ENCODE measurements at regions not wholly inside any gene's neighbourhood (a gene's known extent, or its start where the extent isn't known, plus 50 kb on each side); places are given as distances from the start of the nearest gene placed in this dataset.
"Not testable (repeated sequence)": the region's sequence is repeated elsewhere in the genome, so short reads cannot be mapped to it uniquely, and the experiment has no call there.

- H3K4me3 ChIP-seq (ENCODE audit: low read depth, low read length): no peak overlapping the region
- no peaks in the 10 kb centered on the region for H3K36me3 ChIP-seq (ENCODE audit: control insufficient read depth, insufficient read depth, low read length)
- no peak for TF ChIP-seq CTCF (IDR thresholded peaks at IDR 0.05; ENCODE audit: insufficient read depth, low read length, poor library complexity, severe bottlenecking)
- H3K27me3 ChIP-seq (ENCODE audit: control insufficient read depth, insufficient read depth, low read length): no peaks in the 10 kb centered on the region
- DNase-seq (ENCODE audit: low read depth): no peak
These were observed 1059.5 kb downstream of the GALC start for GRCh38 chr14:86933460-86933859.

GRCh38 chr14:86915406-86915805 lies 1077.6 kb downstream of the GALC start:
- H3K36me3 ChIP-seq (ENCODE audit: control insufficient read depth, insufficient read depth, low read length): no peaks in the 10 kb centered on the region
- no peak for TF ChIP-seq CTCF (IDR thresholded peaks at IDR 0.05; ENCODE audit: insufficient read depth, low read length, poor library complexity, severe bottlenecking)

GRCh38 chr14:86912709-86913108 lies 1080.3 kb downstream of the GALC start:
- Histone ChIP-seq H3K36me3 (ENCODE audit: control insufficient read depth, insufficient read depth, low read length) (no peaks in the 10 kb centered on the region), H3K27me3 (ENCODE audit: control insufficient read depth, insufficient read depth, low read length) (no peaks in the 10 kb centered on the region), H3K4me3 (ENCODE audit: low read depth, low read length) (no peak overlapping the region)
- DNase-seq (ENCODE audit: low read depth): no peak
- TF ChIP-seq CTCF (IDR thresholded peaks at IDR 0.05; ENCODE audit: insufficient read depth, low read length, poor library complexity, severe bottlenecking): no peak

More at GRCh38 chr14:86915406-86915805, 1077.6 kb downstream of the GALC start:
- Histone ChIP-seq H3K4me3 (ENCODE audit: low read depth, low read length) (no peak overlapping the region), H3K27me3 (ENCODE audit: control insufficient read depth, insufficient read depth, low read length) (no peaks in the 10 kb centered on the region)
- no peak for DNase-seq (ENCODE audit: low read depth)

GRCh38 chr14:86911486-86911885 lies 1081.5 kb downstream of the GALC start:
- TF ChIP-seq CTCF (IDR thresholded peaks at IDR 0.05; ENCODE audit: insufficient read depth, low read length, poor library complexity, severe bottlenecking): no peak
- no peaks in the 10 kb centered on the region for H3K27me3 ChIP-seq (ENCODE audit: control insufficient read depth, insufficient read depth, low read length)
- no peak for DNase-seq (ENCODE audit: low read depth)
- no peaks in the 10 kb centered on the region for H3K36me3 ChIP-seq (ENCODE audit: control insufficient read depth, insufficient read depth, low read length)
- no peak overlapping the region for H3K4me3 ChIP-seq (ENCODE audit: low read depth, low read length)

GRCh38 chr14:86905386-86905926 lies 1087.5 kb downstream of the GALC start:
- H3K4me3 ChIP-seq (ENCODE audit: low read depth, low read length); H3K36me3 ChIP-seq (ENCODE audit: control insufficient read depth, insufficient read depth, low read length); H3K27me3 ChIP-seq (ENCODE audit: control insufficient read depth, insufficient read depth, low read length): not testable (repeated sequence)

GRCh38 chr14:86902176-86902950 lies 1090.6 kb downstream of the GALC start:
- DNase-seq (ENCODE audit: low read depth): no peak
- Histone ChIP-seq H3K36me3 (ENCODE audit: control insufficient read depth, insufficient read depth, low read length) (no peaks in the 10 kb centered on the region), H3K4me3 (ENCODE audit: low read depth, low read length) (no peak overlapping the region), H3K27me3 (ENCODE audit: control insufficient read depth, insufficient read depth, low read length) (no peaks in the 10 kb centered on the region)
- no peak for TF ChIP-seq CTCF (IDR thresholded peaks at IDR 0.05; ENCODE audit: insufficient read depth, low read length, poor library complexity, severe bottlenecking)

More at GRCh38 chr14:86905386-86905926, 1087.5 kb downstream of the GALC start:
- not testable (repeated sequence) for DNase-seq (ENCODE audit: low read depth)

All from kidney epithelial cell (primary cell).